HepG2 (cell line): ENCODE measurements at regions not wholly inside any gene's neighbourhood (a gene's known extent, or its start where the extent isn't known, plus 50 kb on each side); places are given as distances from the start of the nearest gene placed in this dataset.

ENCODE experiments used
- AKNA ChIP-seq: sonication (generic); formaldehyde crosslinking; IDR thresholded peaks from 2 replicates; pipeline ENCODE4 v1.4.0; 2020; ENCODE audit warnings: missing genetic modification reagents, borderline replicate concordance
- ARID2 ChIP-seq: sonication (generic); formaldehyde crosslinking; IDR thresholded peaks from 2 replicates; pipeline ENCODE4 v1.8.1; 2022; ENCODE audit warnings: mild to moderate bottlenecking, missing genetic modification reagents, borderline replicate concordance
- BCL6 ChIP-seq: IDR thresholded peaks from 2 replicates; pipeline ENCODE4 v1.6.1; 2016; ENCODE audit warnings: missing genetic modification reagents, missing compliant biosample characterization
- CAMTA2 ChIP-seq: sonication (generic); formaldehyde crosslinking; IDR thresholded peaks from 2 replicates; pipeline ENCODE4 v1.4.0; 2020; ENCODE audit warnings: mild to moderate bottlenecking, missing genetic modification reagents, borderline replicate concordance
- EHMT2 ChIP-seq: fragments of 200-600 bp; sonication (generic); IDR thresholded peaks from 2 replicates; pipeline ENCODE4 v1.7.0; 2017; ENCODE audit warnings: antibody characterized with exemption, low read depth, low read length, borderline replicate concordance
- GATAD2A ChIP-seq: IDR thresholded peaks from 2 replicates; pipeline ENCODE4 v1.6.1; 2016
- HOMEZ ChIP-seq: IDR thresholded peaks from 2 replicates; pipeline ENCODE4 v1.6.1; 2016; ENCODE audit warnings: low read depth
- ISL2 ChIP-seq: sonication (generic); formaldehyde crosslinking; IDR thresholded peaks from 2 replicates; pipeline ENCODE4 v1.5.0; 2020; ENCODE audit warnings: missing genetic modification reagents
- KDM4B ChIP-seq: sonication (generic); formaldehyde crosslinking; IDR thresholded peaks from 2 replicates; pipeline ENCODE4 v1.4.0; 2020; ENCODE audit warnings: missing genetic modification reagents
- NFYC ChIP-seq: IDR thresholded peaks from 2 replicates; pipeline ENCODE4 v1.6.1; 2016; ENCODE audit warnings: missing genetic modification reagents, missing compliant biosample characterization
- NR1H2 ChIP-seq: sonication (generic); formaldehyde crosslinking; IDR thresholded peaks from 2 replicates; pipeline ENCODE4 v1.8.1; 2022; ENCODE audit warnings: low read depth, missing genetic modification reagents, borderline replicate concordance
- RBFOX2 ChIP-seq: fragments of 200-400 bp; formaldehyde crosslinking; IDR thresholded peaks from 2 replicates; pipeline ENCODE4 v1.6.1; 2017; ENCODE audit warnings: low read depth, mild to moderate bottlenecking, low read length
- RORA ChIP-seq: sonication (generic); formaldehyde crosslinking; IDR thresholded peaks from 2 replicates; pipeline ENCODE4 v1.5.0; 2020; ENCODE audit warnings: mild to moderate bottlenecking, missing genetic modification reagents, moderate library complexity
- SALL2 ChIP-seq: sonication (generic); formaldehyde crosslinking; IDR thresholded peaks from 2 replicates; pipeline ENCODE4 v1.8.1; 2023; ENCODE audit warnings: mild to moderate bottlenecking, missing genetic modification reagents, inconsistent platforms
- SUZ12 ChIP-seq: fragments of 150-350 bp; IDR thresholded peaks from 2 replicates; pipeline ENCODE4 v1.6.1; 2014; ENCODE audit warnings: low read depth, low read length
- ZNF749 ChIP-seq: sonication (generic); formaldehyde crosslinking; IDR thresholded peaks from 2 replicates; pipeline ENCODE4 v1.8.0; 2022; ENCODE audit warnings: mild to moderate bottlenecking, missing genetic modification reagents, moderate library complexity, borderline replicate concordance
- TF ChIP-seq, protein P1 (sequence below): sonication (generic); formaldehyde crosslinking; IDR thresholded peaks from 2 replicates; pipeline ENCODE4 v1.4.0; 2020; ENCODE audit warnings: missing genetic modification reagents, borderline replicate concordance
- TF ChIP-seq, protein P2 (sequence below): sonication (generic); formaldehyde crosslinking; IDR thresholded peaks from 2 replicates; pipeline ENCODE4 v1.4.0; 2020; ENCODE audit warnings: missing genetic modification reagents, mild to moderate bottlenecking, borderline replicate concordance

- TF ChIP-seq HOMEZ (CRISPR knock-in tag) (peak; percentile 30; the same call in 1 of the 2 replicates), SUZ12 (no peak), CAMTA2 (no peak), SALL2 (no peak), NR1H2 (CRISPR knock-in tag) (no peak), ZNF749 (CRISPR knock-in tag) (no peak), NFYC (CRISPR knock-in tag) (no peak), ISL2 (peak; percentile 67; the same call in 1 of the 2 replicates), AKNA (no peak), RBFOX2 (no peak), BCL6 (CRISPR knock-in tag) (peak; percentile 63), GATAD2A (CRISPR knock-in tag) (peak; percentile 68), KDM4B (CRISPR knock-in tag) (no peak), RORA (CRISPR knock-in tag) (no peak), EHMT2 (peak; percentile 87; the same call in 1 of the 2 replicates), ARID2 (CRISPR knock-in tag) (no peak)
- TF ChIP-seq, protein P1, sequence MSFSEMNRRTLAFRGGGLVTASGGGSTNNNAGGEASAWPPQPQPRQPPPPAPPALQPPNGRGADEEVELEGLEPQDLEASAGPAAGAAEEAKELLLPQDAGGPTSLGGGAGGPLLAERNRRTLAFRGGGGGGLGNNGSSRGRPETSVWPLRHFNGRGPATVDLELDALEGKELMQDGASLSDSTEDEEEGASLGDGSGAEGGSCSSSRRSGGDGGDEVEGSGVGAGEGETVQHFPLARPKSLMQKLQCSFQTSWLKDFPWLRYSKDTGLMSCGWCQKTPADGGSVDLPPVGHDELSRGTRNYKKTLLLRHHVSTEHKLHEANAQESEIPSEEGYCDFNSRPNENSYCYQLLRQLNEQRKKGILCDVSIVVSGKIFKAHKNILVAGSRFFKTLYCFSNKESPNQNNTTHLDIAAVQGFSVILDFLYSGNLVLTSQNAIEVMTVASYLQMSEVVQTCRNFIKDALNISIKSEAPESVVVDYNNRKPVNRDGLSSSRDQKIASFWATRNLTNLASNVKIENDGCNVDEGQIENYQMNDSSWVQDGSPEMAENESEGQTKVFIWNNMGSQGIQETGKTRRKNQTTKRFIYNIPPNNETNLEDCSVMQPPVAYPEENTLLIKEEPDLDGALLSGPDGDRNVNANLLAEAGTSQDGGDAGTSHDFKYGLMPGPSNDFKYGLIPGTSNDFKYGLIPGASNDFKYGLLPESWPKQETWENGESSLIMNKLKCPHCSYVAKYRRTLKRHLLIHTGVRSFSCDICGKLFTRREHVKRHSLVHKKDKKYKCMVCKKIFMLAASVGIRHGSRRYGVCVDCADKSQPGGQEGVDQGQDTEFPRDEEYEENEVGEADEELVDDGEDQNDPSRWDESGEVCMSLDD (CRISPR knock-in tag), result no peak
- TF ChIP-seq, protein P2, sequence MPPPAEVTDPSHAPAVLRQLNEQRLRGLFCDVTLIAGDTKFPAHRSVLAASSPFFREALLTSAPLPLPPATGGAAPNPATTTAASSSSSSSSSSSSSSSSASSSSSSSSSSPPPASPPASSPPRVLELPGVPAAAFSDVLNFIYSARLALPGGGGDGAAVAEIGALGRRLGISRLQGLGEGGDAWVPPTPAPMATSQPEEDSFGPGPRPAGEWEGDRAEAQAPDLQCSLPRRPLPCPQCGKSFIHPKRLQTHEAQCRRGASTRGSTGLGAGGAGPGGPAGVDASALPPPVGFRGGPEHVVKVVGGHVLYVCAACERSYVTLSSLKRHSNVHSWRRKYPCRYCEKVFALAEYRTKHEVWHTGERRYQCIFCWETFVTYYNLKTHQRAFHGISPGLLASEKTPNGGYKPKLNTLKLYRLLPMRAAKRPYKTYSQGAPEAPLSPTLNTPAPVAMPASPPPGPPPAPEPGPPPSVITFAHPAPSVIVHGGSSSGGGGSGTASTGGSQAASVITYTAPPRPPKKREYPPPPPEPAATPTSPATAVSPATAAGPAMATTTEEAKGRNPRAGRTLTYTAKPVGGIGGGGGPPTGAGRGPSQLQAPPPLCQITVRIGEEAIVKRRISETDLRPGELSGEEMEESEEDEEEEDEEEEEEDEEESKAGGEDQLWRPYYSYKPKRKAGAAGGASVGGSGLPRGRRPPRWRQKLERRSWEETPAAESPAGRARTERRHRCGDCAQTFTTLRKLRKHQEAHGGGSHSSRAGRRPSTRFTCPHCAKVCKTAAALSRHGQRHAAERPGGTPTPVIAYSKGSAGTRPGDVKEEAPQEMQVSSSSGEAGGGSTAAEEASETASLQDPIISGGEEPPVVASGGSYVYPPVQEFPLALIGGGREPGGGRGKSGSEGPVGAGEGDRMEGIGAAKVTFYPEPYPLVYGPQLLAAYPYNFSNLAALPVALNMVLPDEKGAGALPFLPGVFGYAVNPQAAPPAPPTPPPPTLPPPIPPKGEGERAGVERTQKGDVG, result no peak
These were observed 161.3 kb upstream of the LPP start (continued) for GRCh38 chr3:187992609-187993008.
